ENCODE measurements at regions not wholly inside any gene's neighbourhood (a gene's known extent, or its start where the extent isn't known, plus 50 kb on each side); places are given as distances from the start of the nearest gene placed in this dataset.

- no peak for DNase-seq (ENCODE audit: low spot score)
- no peak for TF ChIP-seq CTCF (IDR thresholded peaks at IDR 0.05)
- no peak for ATAC-seq (ENCODE audit: low FRiP score)
These were observed 96.6 kb upstream of the B3GAT2 start for GRCh38 chr6:71053475-71053874.

- DNase-seq (ENCODE audit: low spot score) = no peak
- ATAC-seq (ENCODE audit: low FRiP score) = no peak
- no peak for TF ChIP-seq CTCF (IDR thresholded peaks at IDR 0.05)
These were observed 99.8 kb upstream of the B3GAT2 start for GRCh38 chr6:71056656-71057055.

GRCh38 chr6:71066153-71066552, 109.3 kb upstream of the B3GAT2 start:
- no peak for DNase-seq (ENCODE audit: low spot score)
- ATAC-seq (ENCODE audit: low FRiP score) = no peak
- TF ChIP-seq CTCF (IDR thresholded peaks at IDR 0.05) = no peak

DNA sequence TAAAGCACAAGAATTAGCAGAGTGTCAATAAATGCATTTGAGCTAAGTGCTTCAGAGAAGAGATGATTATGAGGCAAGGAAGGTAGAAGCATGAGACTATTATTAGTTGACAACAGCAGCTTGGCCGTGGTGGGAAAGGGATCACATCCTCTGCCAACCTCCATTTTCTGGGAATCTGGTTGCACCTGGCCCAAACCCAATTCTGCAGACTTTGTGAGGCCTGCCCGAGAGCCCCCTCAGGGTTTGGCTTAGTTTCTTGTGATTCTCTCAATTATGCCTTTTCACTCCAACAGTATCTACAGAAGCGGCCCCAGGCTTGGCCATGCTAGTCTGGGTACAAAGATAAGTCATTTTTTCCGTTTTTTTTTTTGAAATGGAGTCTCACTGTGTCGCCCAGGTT, 111.0 kb upstream of the B3GAT2 start:
- DNase-seq (ENCODE audit: low spot score) = no peak
- TF ChIP-seq CTCF (IDR thresholded peaks at IDR 0.05) = no peak
- ATAC-seq (ENCODE audit: low FRiP score) = no peak

GRCh38 chr6:71072508-71072907, 115.6 kb upstream of the B3GAT2 start:
- DNase-seq (ENCODE audit: low spot score) = no peak
- TF ChIP-seq CTCF (IDR thresholded peaks at IDR 0.05) = no peak
- no peak for ATAC-seq (ENCODE audit: low FRiP score)

DNA sequence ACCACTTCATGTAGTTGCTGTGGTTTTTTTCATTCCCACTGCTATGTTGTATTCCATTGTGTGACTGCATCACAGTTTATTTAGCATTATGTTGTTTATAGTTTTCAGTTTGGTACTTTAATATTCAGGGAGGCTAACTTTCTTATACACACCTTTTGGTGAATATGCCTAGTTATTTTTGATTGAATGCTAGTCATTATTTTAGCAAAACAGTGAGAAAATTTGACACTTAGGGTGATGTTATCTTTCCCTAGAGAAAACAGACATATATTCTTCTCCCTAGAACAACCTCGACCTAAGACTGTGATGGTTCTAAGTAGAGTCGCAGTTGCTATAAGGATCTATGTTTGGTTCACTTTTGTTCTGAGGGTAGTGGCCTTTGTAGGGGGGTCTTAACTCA, 120.8 kb upstream of the B3GAT2 start:
- TF ChIP-seq CTCF (IDR thresholded peaks at IDR 0.05) = no peak
- DNase-seq (ENCODE audit: low spot score) (no peak), ATAC-seq (ENCODE audit: low FRiP score) (no peak)

- no peak for DNase-seq (ENCODE audit: low spot score)
- no peak for ATAC-seq (ENCODE audit: low FRiP score)
- TF ChIP-seq CTCF (IDR thresholded peaks at IDR 0.05) = no peak
These were observed 122.8 kb upstream of the B3GAT2 start for GRCh38 chr6:71079677-71080076.
